Choroid plexus epithelial cell (primary cell): ENCODE measurements at regions not wholly inside any gene's neighbourhood (a gene's known extent, or its start where the extent isn't known, plus 50 kb on each side); places are given as distances from the start of the nearest gene placed in this dataset.
A peak's percentile ranks its signal among the peaks of the same experiment; 100 is the strongest.

Source experiments
- DNase-seq: peaks from one replicate; pipeline ENCODE4 v3.0.0-alpha.2; 2010; ENCODE audit warnings: low read depth
- H3K4me3 ChIP-seq: 2 replicates; pipeline ENCODE4 v1.5.1; 2011; ENCODE audit warnings: low read depth, mild to moderate bottlenecking, control low read depth, low read length, moderate library complexity
- CTCF ChIP-seq: conservative IDR thresholded peaks from 2 replicates; pipeline ENCODE4 v1.5.1; 2011; ENCODE audit warnings: low read depth, mild to moderate bottlenecking, control low read depth, inconsistent platforms, low read length, moderate library complexity

GRCh38 chr13:58865286-58865685 is 1233.7 kb downstream of the PCDH17 start:
- no peak overlapping the region for H3K4me3 ChIP-seq
- no peak for DNase-seq
- no peak for TF ChIP-seq CTCF

DNA sequence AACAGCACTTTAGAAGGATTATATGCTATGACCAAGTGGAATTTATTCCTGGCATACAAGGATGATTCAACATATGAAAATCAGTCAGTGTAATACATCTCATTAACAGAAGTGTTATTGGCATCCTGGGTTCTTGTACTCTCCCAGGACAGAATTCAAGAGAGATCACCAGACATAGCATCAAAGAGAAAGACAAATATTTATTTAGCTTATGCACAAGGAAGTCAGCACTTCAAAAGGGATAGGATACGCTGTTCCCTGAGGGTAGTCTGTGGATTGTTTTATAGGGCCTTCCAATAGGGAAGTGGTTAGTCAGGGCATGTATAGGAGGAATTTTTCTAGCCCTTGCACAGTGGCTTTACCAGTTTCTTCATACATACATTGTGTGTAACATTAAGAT is 1238.0 kb downstream of the PCDH17 start:
- no peak for DNase-seq
- TF ChIP-seq CTCF, result no peak
- no peak overlapping the region for H3K4me3 ChIP-seq

GRCh38 chr13:58876473-58876872 is 1244.9 kb downstream of the PCDH17 start:
- no peak for TF ChIP-seq CTCF
- no peak for DNase-seq
- no peak overlapping the region for H3K4me3 ChIP-seq

- TF ChIP-seq CTCF, result no peak
- no peak overlapping the region for H3K4me3 ChIP-seq
- DNase-seq, result no peak
Measured at GRCh38 chr13:58879114-58879513, 1247.6 kb downstream of the PCDH17 start.

DNA sequence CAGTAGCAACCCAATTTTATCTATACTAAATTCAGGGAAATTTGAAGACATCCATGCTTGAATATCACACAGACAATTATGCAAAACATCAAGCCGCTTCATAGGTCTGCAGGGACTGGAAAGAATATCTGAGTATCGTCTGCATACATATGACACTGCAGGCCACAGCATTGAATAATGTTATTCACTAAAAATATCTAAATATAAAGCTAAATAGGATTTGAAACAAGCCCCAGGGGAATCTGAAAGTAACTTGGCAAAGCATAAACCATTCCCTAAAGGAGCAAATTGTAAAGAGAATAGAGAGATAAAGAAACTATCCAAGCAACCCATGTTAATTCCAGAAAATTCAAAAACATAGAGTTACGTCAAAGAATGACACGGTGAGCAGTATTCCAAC is 1251.0 kb downstream of the PCDH17 start:
- no peak overlapping the region for H3K4me3 ChIP-seq
- no peak for DNase-seq
- TF ChIP-seq CTCF, result no peak

- no peak overlapping the region for H3K4me3 ChIP-seq
- no peak for DNase-seq
- TF ChIP-seq CTCF, result no peak
Measured at GRCh38 chr13:58883405-58883804, 1251.9 kb downstream of the PCDH17 start.

DNA sequence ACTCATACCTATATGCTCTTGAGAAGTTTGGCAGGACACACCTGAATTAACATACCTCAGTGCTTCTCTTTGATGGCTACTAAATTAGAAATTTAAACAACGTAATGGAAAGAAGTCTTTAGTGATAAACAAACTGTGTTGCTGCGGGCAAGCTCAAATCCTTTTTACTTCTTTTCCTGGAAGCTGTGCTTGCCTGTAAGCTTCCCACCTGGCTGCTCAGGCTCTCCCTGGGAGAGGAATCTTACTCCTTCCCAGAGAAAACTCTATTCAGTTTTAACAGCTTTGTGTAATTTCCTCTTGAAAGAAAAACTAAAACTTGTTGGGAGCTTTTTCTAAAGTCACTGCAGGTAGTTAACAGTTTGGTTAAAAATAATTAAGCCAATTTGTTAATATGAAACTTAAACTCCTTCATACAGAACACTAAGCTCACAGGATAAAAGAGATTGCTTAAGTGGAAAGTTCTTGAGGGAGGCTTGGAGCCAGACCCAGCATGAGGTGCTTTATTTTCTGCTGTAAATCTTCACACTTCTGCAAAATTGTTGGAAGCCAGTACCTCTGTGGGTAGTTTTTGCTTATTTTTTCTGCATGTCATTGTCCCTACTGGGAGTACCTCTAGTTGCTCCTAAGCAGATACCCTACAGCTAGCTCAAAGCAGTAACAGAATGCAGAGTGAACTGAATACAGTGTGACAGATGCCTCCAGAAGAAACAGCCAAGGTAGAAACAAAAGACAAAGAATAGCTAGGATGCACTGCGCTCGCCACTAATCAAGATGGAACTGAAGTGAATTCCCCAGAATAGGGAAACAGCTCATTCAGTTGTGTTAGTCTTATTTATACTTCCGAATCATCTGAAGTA is 1253.0 kb downstream of the PCDH17 start:
- DNase-seq, result peak; percentile 2
- no peak overlapping the region for H3K4me3 ChIP-seq
- TF ChIP-seq CTCF, result no peak
